K562 (cell line): ENCODE measurements at regions not wholly inside any gene's neighbourhood (a gene's known extent, or its start where the extent isn't known, plus 50 kb on each side); places are given as distances from the start of the nearest gene placed in this dataset.

ENCODE experiments used
- ATAC-seq: fragments of 200-7000 bp; cut with Tn5 transposase; 3 replicates; pipeline ENCODE4 v1.9.1; 2020; ENCODE audit warnings: moderate library complexity
- BruUV-seq: library from RNA; stranded (reverse); fragments of 400-500 nt; replicated peaks from 2 replicates; lab custom pipeline; 2021; lab: Mats Ljungman, UMichigan
- CTCF ChIA-PET: fragments of 300-600 bp; formaldehyde crosslinking; extraction: SDS; loops from one replicate; lab custom pipeline; 2021; ENCODE audit warnings: low intra/inter-chr PET ratio; lab: Yijun Ruan, JAX
- POLR2A ChIA-PET: fragments of 300-600, 350-650 bp; sonication (Branson Sonifier 250); formaldehyde crosslinking; extraction: SDS; loops from one replicate; lab custom pipeline; 2021; ENCODE audit warnings: antibody characterized with exemption, inconsistent platforms; lab: Yijun Ruan, JAX
- DNase-seq, 4 experiments: peaks; one replicate each; pipeline versions ENCODE4 v3.0.0 to v3.0.0-alpha.2; 2011 to 2018; ENCODE audit warnings: low spot score in 3 of 4, mixed read lengths in 3 of 4; ENCODE audit errors: extremely low read depth in 1 of 4
- FAIRE-seq: peaks from 2 replicates; lab custom pipeline; 2011; peaks lifted over from hg19 to GRCh38; lab: Jason Lieb, UNC
- H2AFZ ChIP-seq: 2 replicates; pipeline ENCODE4 v1.6.0; 2011; ENCODE audit warnings: low read depth, low read length, control low read depth, inconsistent platforms
- H3K27ac ChIP-seq: fragments of 200-600 bp; 3 replicates; pipeline ENCODE4 v1.8.0; 2011; ENCODE audit warnings: low read depth, mild to moderate bottlenecking, control low read depth, inconsistent platforms, low read length, moderate library complexity, mixed read lengths; ENCODE audit errors: extremely low read depth
- H3K27me3 ChIP-seq, 2 experiments: fragments of 300-600 bp in 1 of 2; 2 replicates in 1 of 2; 3 replicates in 1 of 2; pipeline versions ENCODE4 v1.6.0 to v1.8.0; 2011; ENCODE audit warnings: inconsistent platforms in 2 of 2, low read length in 2 of 2, mild to moderate bottlenecking in 1 of 2, mixed read lengths in 1 of 2, moderate library complexity in 1 of 2; ENCODE audit not compliant: control insufficient read depth in 2 of 2, insufficient read depth in 2 of 2
- H3K36me3 ChIP-seq: fragments of 300-600 bp; 3 replicates; pipeline ENCODE4 v1.8.0; 2011; ENCODE audit warnings: mild to moderate bottlenecking, low read length, inconsistent platforms; ENCODE audit not compliant: control insufficient read depth, insufficient read depth
- H3K4me1 ChIP-seq, 2 experiments: fragments of 200-600 bp in 1 of 2; replicated peaks in 1 of 2; 2 replicates in 1 of 2; 3 replicates in 1 of 2; pipeline versions ENCODE4 v1.5.1 to v1.8.0; 2011; ENCODE audit warnings: inconsistent platforms in 2 of 2, low read length in 2 of 2, mild to moderate bottlenecking in 1 of 2, mixed read lengths in 1 of 2, moderate library complexity in 1 of 2; ENCODE audit not compliant: control insufficient read depth in 2 of 2, insufficient read depth in 2 of 2
- H3K4me2 ChIP-seq: 2 replicates; pipeline ENCODE4 v1.6.1; 2011; ENCODE audit warnings: low read length, control low read depth, inconsistent platforms, mixed read lengths; ENCODE audit not compliant: insufficient read depth
- H3K4me3 ChIP-seq: fragments of 200-600 bp; sonication (generic), shearing (Covaris generic); 2 replicates; pipeline ENCODE4 v1.5.1; 2016; ENCODE audit warnings: control low read depth, inconsistent platforms
- H3K79me2 ChIP-seq: fragments of 200-600 bp; 3 replicates; pipeline ENCODE4 v1.8.0; 2011; ENCODE audit warnings: low read length, inconsistent platforms; ENCODE audit not compliant: control insufficient read depth, insufficient read depth
- H3K9ac ChIP-seq, 2 experiments: 2 replicates each; pipeline versions ENCODE4 v1.6.0 to v1.6.1; 2011; ENCODE audit warnings: low read depth in 2 of 2, low read length in 2 of 2, control low read depth in 1 of 2, inconsistent platforms in 1 of 2, mild to moderate bottlenecking in 1 of 2, mixed read lengths in 1 of 2; ENCODE audit not compliant: insufficient read depth in 1 of 2
- H3K9me1 ChIP-seq: one replicate; pipeline ENCODE4 v1.6.0; 2011; ENCODE audit warnings: inconsistent platforms, mild to moderate bottlenecking, low read length, moderate library complexity; ENCODE audit not compliant: control insufficient read depth, insufficient read depth
- H3K9me3 ChIP-seq: replicated peaks from 2 replicates; pipeline ENCODE4 v1.5.1; 2011; ENCODE audit warnings: low read depth, low read length, inconsistent platforms; ENCODE audit not compliant: control insufficient read depth, insufficient read depth
- H4K20me1 ChIP-seq: replicated peaks from 2 replicates; pipeline ENCODE4 v1.6.1; 2011; ENCODE audit warnings: low read length, inconsistent platforms, mixed read lengths; ENCODE audit not compliant: control insufficient read depth, insufficient read depth
- BRF1 ChIP-seq: IDR thresholded peaks from 3 replicates; pipeline ENCODE4 v1.6.1; 2011; ENCODE audit warnings: borderline replicate concordance, mild to moderate bottlenecking; ENCODE audit not compliant: insufficient read length; ENCODE audit errors: extremely low read depth
- CHD7 ChIP-seq: fragments of 200-600 bp; sonication (generic); IDR thresholded peaks from one replicate; pipeline ENCODE4 v1.6.1; 2012; ENCODE audit warnings: mild to moderate bottlenecking, low read depth, low read length, inconsistent platforms
- FOXJ3 ChIP-seq: sonication (generic); formaldehyde crosslinking; IDR thresholded peaks from 2 replicates; pipeline ENCODE4 v1.4.0; 2020; ENCODE audit warnings: mild to moderate bottlenecking, missing genetic modification reagents
- KLF10 ChIP-seq: fragments of 250-450 bp; sonication (Bioruptor Pico); IDR thresholded peaks from 2 replicates; pipeline ENCODE4 v1.6.1; 2021; ENCODE audit warnings: matching md5 sums
- MTA2 ChIP-seq: fragments of 450-650 bp; IDR thresholded peaks from 2 replicates; pipeline ENCODE4 v1.6.1; 2016; ENCODE audit warnings: low read depth
- NELFE ChIP-seq: IDR thresholded peaks from 2 replicates; pipeline ENCODE4 v1.6.1; 2011; ENCODE audit warnings: mild to moderate bottlenecking; ENCODE audit not compliant: insufficient read depth, insufficient read length
- WGBS: fragments of 100-300 bp; shearing (Covaris generic); methylation state at CpG from one replicate; pipeline ENCODE4 v1.1.6; 2016; ENCODE audit warnings: low coverage, mixed read lengths; ENCODE audit not compliant: insufficient coverage; ENCODE audit errors: missing lambda C conversion rate; 5-methylcytosine and 5-hydroxymethylcytosine counted together
- in situ Hi-C: fragments of 300-500 bp; cut with MboI; formaldehyde crosslinking; loops from 4 replicates; pipeline ENCODE4 v1.15.0; 2018; ENCODE audit warnings: inconsistent platforms, mixed read lengths
- intact Hi-C: fragments of 100-400 bp; cut with micrococcal nuclease; formaldehyde crosslinking; loops from 2 replicates; pipeline ENCODE4 v1.14.2; 2022
- TF ChIP-seq, protein P1 (sequence below): IDR thresholded peaks from 3 replicates; pipeline ENCODE4 v1.6.1; 2011; ENCODE audit warnings: borderline replicate concordance, mild to moderate bottlenecking, moderate library complexity; ENCODE audit not compliant: insufficient read length; ENCODE audit errors: extremely low read depth

GRCh38 chr15:69668963-69669362 is 216.3 kb downstream of the RPLP1 start:
- H3K4me1 ChIP-seq = no peaks in the 10 kb centered on the region; a peak in 1 of 5 replicates
- no peak for ATAC-seq
- no peak overlapping the region for H3K4me2 ChIP-seq
- no peaks in the 10 kb centered on the region; the same call in 1 of the 2 replicates for H4K20me1 ChIP-seq
- H3K4me3 ChIP-seq = no peak overlapping the region
- no peak for DNase-seq
- in situ Hi-C loops (no loop called here), intact Hi-C loops (no loop called here)
- no peak for TF ChIP-seq FOXJ3 (CRISPR knock-in tag)
- no peak for TF ChIP-seq BRF1
- no peak for TF ChIP-seq KLF10
- no peak for TF ChIP-seq CHD7
- no peak for TF ChIP-seq NELFE
- TF ChIP-seq, protein P1, sequence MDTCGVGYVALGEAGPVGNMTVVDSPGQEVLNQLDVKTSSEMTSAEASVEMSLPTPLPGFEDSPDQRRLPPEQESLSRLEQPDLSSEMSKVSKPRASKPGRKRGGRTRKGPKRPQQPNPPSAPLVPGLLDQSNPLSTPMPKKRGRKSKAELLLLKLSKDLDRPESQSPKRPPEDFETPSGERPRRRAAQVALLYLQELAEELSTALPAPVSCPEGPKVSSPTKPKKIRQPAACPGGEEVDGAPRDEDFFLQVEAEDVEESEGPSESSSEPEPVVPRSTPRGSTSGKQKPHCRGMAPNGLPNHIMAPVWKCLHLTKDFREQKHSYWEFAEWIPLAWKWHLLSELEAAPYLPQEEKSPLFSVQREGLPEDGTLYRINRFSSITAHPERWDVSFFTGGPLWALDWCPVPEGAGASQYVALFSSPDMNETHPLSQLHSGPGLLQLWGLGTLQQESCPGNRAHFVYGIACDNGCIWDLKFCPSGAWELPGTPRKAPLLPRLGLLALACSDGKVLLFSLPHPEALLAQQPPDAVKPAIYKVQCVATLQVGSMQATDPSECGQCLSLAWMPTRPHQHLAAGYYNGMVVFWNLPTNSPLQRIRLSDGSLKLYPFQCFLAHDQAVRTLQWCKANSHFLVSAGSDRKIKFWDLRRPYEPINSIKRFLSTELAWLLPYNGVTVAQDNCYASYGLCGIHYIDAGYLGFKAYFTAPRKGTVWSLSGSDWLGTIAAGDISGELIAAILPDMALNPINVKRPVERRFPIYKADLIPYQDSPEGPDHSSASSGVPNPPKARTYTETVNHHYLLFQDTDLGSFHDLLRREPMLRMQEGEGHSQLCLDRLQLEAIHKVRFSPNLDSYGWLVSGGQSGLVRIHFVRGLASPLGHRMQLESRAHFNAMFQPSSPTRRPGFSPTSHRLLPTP = no peak
- no peak for TF ChIP-seq MTA2
- no peaks in the 10 kb centered on the region for H3K9me3 ChIP-seq
- no TSS peak for BruUV-seq
- H3K9me1 ChIP-seq = no peaks in the 10 kb centered on the region
- ChIA-PET POLR2A (no interaction called here), CTCF (no interaction called here)
- H2AFZ ChIP-seq = no peak overlapping the region
- H3K27me3 ChIP-seq = peaks cover 8 to 27% of the 10 kb centered on the region in 2 experiments; a peak in 4 of 5 replicates
- H3K36me3 ChIP-seq = no peaks in the 10 kb centered on the region
- FAIRE-seq = no peak
- no peaks in the 10 kb centered on the region for H3K79me2 ChIP-seq
- no peak overlapping the region for H3K27ac ChIP-seq
- no peak overlapping the region for H3K9ac ChIP-seq
- 4% methylated on average over 4 of the region's 4 CpGs for WGBS
